ENCODE measurements at regions not wholly inside any gene's neighbourhood (a gene's known extent, or its start where the extent isn't known, plus 50 kb on each side); places are given as distances from the start of the nearest gene placed in this dataset.

DNA sequence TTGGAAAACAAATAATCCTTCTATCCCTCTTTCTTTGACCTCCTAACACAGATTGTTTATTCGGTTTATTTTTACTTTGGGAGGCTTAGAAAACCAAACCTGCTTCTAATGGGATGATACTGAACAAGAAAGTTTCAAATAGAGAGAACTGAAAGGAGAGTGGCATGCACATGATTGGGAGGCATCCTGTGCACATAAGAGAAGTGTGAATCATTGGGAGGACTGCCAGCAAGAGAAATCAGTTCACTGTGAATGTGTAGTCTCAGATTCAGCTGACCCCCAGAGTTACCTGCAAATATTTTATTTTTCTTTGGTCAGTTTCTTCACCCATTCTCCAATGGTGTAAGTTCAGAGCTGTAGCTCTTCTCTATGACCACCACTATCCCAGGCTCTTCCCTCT lies 1363.2 kb upstream of the ACVR2A start:
- no peak for DNase-seq
- 80 to 95% (median 84%) methylated on average over 1 of the region's 1 CpG for WGBS, 3 donors

DNA sequence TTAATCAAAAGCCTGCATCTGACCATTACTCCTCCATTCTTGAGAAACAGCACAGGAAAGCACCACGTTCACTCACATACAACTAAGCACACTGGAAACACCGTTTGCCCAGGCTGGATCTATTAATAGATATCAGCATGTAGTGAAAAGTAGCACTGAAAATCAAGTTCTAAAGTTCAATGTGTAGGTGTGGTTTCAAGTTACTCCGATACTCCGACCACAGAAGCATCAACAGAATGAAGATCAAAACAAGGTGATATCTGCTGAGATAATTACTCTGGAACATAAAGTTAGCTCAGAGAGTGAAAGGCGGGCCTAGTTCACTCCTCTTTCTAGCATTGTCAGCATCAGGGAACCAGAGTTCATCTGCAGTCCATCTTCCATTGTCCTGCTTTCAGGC lies 1367.4 kb upstream of the ACVR2A start:
- TF ChIP-seq, protein P1, sequence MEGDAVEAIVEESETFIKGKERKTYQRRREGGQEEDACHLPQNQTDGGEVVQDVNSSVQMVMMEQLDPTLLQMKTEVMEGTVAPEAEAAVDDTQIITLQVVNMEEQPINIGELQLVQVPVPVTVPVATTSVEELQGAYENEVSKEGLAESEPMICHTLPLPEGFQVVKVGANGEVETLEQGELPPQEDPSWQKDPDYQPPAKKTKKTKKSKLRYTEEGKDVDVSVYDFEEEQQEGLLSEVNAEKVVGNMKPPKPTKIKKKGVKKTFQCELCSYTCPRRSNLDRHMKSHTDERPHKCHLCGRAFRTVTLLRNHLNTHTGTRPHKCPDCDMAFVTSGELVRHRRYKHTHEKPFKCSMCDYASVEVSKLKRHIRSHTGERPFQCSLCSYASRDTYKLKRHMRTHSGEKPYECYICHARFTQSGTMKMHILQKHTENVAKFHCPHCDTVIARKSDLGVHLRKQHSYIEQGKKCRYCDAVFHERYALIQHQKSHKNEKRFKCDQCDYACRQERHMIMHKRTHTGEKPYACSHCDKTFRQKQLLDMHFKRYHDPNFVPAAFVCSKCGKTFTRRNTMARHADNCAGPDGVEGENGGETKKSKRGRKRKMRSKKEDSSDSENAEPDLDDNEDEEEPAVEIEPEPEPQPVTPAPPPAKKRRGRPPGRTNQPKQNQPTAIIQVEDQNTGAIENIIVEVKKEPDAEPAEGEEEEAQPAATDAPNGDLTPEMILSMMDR (IDR thresholded peaks at IDR 0.05) = no peak
- 57 to 67% (median 57%) methylated on average over 5 of the region's 5 CpGs for WGBS, 3 donors

More for the DNA sequence above, 1363.2 kb upstream of the ACVR2A start:
- Histone ChIP-seq H3K4me1 (no peaks in the 10 kb centered on the region), H3K27ac (no peak overlapping the region), H3K27me3 (ENCODE audit: insufficient read depth in 3 of 3, low read length in 2 of 3) (no peaks in the 10 kb centered on the region), H3K4me3 (no peak overlapping the region), H3K9me3 (no peaks in the 10 kb centered on the region), H3K36me3 (ENCODE audit: insufficient read depth in 1 of 2, low read depth in 1 of 2) (no peaks in the 10 kb centered on the region)
- TF ChIP-seq, protein P1 (IDR thresholded peaks at IDR 0.05) = no peak
- intact Hi-C loops (cut with DNase I) = no loop called here
- ATAC-seq = no peak

DNA sequence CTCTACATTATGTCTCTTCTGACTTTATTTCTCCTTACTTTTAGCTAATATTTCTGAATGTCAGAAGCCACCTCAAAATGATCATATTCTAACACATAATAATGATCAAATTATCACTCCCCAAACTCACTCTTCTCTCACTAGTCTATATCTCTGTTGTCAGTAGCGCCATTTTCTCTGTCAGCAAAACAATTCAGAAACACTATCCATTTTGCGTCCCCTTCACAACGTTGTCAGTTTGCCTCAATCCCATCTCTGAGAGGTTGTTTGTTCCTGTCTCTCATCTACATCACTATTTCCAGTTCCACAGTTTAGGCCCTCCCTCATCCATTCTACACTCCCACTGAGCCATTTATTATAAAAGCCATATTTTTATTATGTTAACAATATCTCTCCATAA lies 1376.3 kb upstream of the ACVR2A start:
- H3K36me3 ChIP-seq (ENCODE audit: insufficient read depth in 1 of 2, low read depth in 1 of 2) = no peaks in the 10 kb centered on the region
- no peaks in the 10 kb centered on the region for H3K4me1 ChIP-seq
- no peaks in the 10 kb centered on the region for H3K27me3 ChIP-seq (ENCODE audit: insufficient read depth in 3 of 3, low read length in 2 of 3)
- ATAC-seq (no peak), DNase-seq (no peak)
- TF ChIP-seq, protein P1 (IDR thresholded peaks at IDR 0.05) = no peak
- no peak overlapping the region for H3K4me3 ChIP-seq
- H3K9me3 ChIP-seq = no peaks in the 10 kb centered on the region
- intact Hi-C loops (cut with DNase I) = no loop called here
- WGBS, 3 donors = 85 to 92% (median 91%) methylated on average over 3 of the region's 3 CpGs
- no peak overlapping the region for H3K27ac ChIP-seq

More for the DNA sequence above, 1367.4 kb upstream of the ACVR2A start:
- Histone ChIP-seq H3K9me3 (no peaks in the 10 kb centered on the region), H3K36me3 (ENCODE audit: insufficient read depth in 1 of 2, low read depth in 1 of 2) (no peaks in the 10 kb centered on the region), H3K4me3 (no peak overlapping the region), H3K27me3 (ENCODE audit: insufficient read depth in 3 of 3, low read length in 2 of 3) (no peaks in the 10 kb centered on the region), H3K4me1 (no peaks in the 10 kb centered on the region), H3K27ac (no peak overlapping the region)
- intact Hi-C loops (cut with DNase I) = no loop called here
- DNase-seq = no peak
- ATAC-seq = no peak

DNA sequence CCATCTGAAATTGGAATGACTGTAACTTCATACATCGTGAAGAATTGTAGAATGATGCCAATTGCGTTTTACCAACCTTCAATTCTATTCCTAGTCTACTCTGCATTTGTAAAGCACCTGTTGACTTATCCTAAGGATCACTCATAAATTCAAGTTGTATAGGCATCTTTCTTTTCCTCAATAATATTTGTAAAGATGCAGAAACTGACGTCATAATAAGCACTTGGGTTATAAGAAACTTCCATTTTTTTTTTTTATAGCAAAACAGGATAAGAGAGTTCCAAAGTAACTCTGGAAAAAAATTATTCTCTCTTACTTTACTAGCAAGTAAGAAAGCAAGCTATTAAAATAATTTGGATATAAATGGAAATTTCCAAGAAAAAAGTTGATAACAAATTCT lies 1377.4 kb upstream of the ACVR2A start:
- Histone ChIP-seq H3K27ac (no peak overlapping the region), H3K9me3 (no peaks in the 10 kb centered on the region), H3K27me3 (ENCODE audit: insufficient read depth in 3 of 3, low read length in 2 of 3) (no peaks in the 10 kb centered on the region), H3K36me3 (ENCODE audit: insufficient read depth in 1 of 2, low read depth in 1 of 2) (no peaks in the 10 kb centered on the region), H3K4me3 (no peak overlapping the region), H3K4me1 (no peaks in the 10 kb centered on the region)
- ATAC-seq (no peak), DNase-seq (no peak)
- 52 to 60% (median 56%) methylated on average over 3 of the region's 3 CpGs for WGBS, 3 donors
- intact Hi-C loops (cut with DNase I) = no loop called here
- TF ChIP-seq, protein P1 (IDR thresholded peaks at IDR 0.05) = no peak

DNA sequence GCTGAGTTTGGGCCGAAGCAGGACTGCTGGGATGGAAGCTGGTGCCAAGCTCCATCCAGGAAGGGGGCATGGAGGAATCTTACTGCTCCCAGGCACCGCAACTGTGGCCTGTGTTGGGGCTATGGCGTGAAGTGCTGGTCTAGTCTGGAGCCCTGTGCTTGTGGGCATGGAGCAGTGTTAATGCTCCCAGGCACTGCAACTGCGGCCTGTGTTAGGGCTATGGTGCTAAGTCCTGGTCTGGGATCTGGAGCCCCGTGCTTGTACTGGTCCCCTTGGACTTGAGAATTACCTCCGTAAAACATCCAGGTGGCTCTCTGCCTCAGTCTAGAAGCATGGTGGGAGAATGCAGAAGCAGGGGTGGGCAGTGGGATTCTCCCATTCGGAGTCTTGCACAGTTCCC lies 1379.4 kb upstream of the ACVR2A start:
- no peaks in the 10 kb centered on the region for H3K27me3 ChIP-seq (ENCODE audit: insufficient read depth in 3 of 3, low read length in 2 of 3)
- H3K4me1 ChIP-seq = no peaks in the 10 kb centered on the region
- peaks cover 4% of the 10 kb centered on the region for H3K9me3 ChIP-seq
- 92% methylated on average over 7 of the region's 7 CpGs for WGBS, 3 donors
- intact Hi-C loops (cut with DNase I) = no loop called here
- no peak overlapping the region for H3K4me3 ChIP-seq
- peak in 1 of 2 donors; percentile 46 for DNase-seq
- H3K27ac ChIP-seq = no peak overlapping the region
- H3K36me3 ChIP-seq (ENCODE audit: insufficient read depth in 1 of 2, low read depth in 1 of 2) = no peaks in the 10 kb centered on the region
- no peak for ATAC-seq
- TF ChIP-seq, protein P1 (IDR thresholded peaks at IDR 0.05) = no peak

Measured in psoas muscle (tissue), 7 donors.